ENCODE measurements at regions not wholly inside any gene's neighbourhood (a gene's known extent, or its start where the extent isn't known, plus 50 kb on each side); places are given as distances from the start of the nearest gene placed in this dataset.

DNA sequence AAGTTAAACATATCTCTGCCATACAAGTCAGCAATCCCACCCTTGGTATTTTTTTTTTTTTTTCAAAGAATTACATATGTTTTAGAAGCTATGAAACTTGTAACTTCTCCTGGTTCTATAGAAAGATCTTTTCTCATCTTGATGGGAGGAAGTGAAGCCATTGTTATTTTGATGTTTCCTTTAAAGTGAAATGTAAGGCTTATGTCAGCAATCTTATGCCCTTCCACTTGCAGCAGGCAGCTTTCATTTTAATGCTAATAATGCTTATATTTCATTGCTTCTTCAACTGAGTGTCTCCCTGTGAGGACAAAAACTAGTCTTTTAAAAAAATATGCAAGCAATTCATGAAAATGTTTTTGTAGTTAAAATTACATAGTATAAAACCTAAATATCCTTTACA is 1614.7 kb downstream of the KHDRBS2 start:
- H3K18ac ChIP-seq (ENCODE audit: low read depth, low read length): no peak overlapping the region
- H3K4me3 ChIP-seq (ENCODE audit: insufficient read depth, low read depth, low read length): no peak overlapping the region
- no peak overlapping the region for H3K9ac ChIP-seq (ENCODE audit: low read depth, low read length)
- ATAC-seq (ENCODE audit: low read depth) (no peak), DNase-seq (no peak)
- H3K4ac ChIP-seq (ENCODE audit: low read depth, low read length): no peak overlapping the region
- peaks cover 9% of the 10 kb centered on the region for H3K9me3 ChIP-seq (ENCODE audit: control insufficient read depth, insufficient read depth, low read length)
- dilution Hi-C loops (cut with HindIII; ENCODE audit: low sequenced_read_pairs, unreplicated experiment) (no loop called here), intact Hi-C loops (cut with micrococcal nuclease) (no loop called here), in situ Hi-C loops (cut with MboI; ENCODE audit: low sequenced_read_pairs) (no loop called here)
- no peaks in the 10 kb centered on the region for H3K36me3 ChIP-seq (ENCODE audit: control insufficient read depth, insufficient read depth, low read length)
- no peak overlapping the region for H3K23ac ChIP-seq (ENCODE audit: low read depth, low read length)
- POLR2A ChIA-PET (ENCODE audit: unreplicated experiment): no interaction called here
- no peak overlapping the region for H3K4me2 ChIP-seq (ENCODE audit: low read depth, low read length)
- H2BK5ac ChIP-seq (ENCODE audit: low read depth, low read length, poor library complexity, severe bottlenecking): no peak overlapping the region
- no peak overlapping the region for H4K5ac ChIP-seq (ENCODE audit: low read depth, low read length)
- H3K9me1 ChIP-seq (ENCODE audit: insufficient read depth, low read length): no peaks in the 10 kb centered on the region
- H2BK20ac ChIP-seq (ENCODE audit: low read depth, low read length): no peak overlapping the region
- no TSS peak for BruUV-seq (replicated peaks)
- H2AFZ ChIP-seq (replicated peaks; ENCODE audit: low read length, poor library complexity): no peak overlapping the region
- no peaks in the 10 kb centered on the region for H3K4me1 ChIP-seq (ENCODE audit: control insufficient read depth, insufficient read depth, low read length)
- H2BK15ac ChIP-seq (ENCODE audit: low read depth, low read length): no peak overlapping the region
- H3K27ac ChIP-seq (ENCODE audit: insufficient read depth, low read length): no peak overlapping the region
- no peak overlapping the region for H2BK120ac ChIP-seq (ENCODE audit: low read depth, low read length)
- no peak overlapping the region for H3K56ac ChIP-seq (ENCODE audit: extremely low read depth, insufficient read depth, low read length)
- H3K14ac ChIP-seq (replicated peaks; ENCODE audit: low read depth, low read length): no peak overlapping the region
- no peak overlapping the region for H2AK5ac ChIP-seq (ENCODE audit: low read depth, low read length)
- CTCF ChIA-PET: no interaction called here
- no peaks in the 10 kb centered on the region for H4K20me1 ChIP-seq (ENCODE audit: insufficient read depth, low read length)
- no peak overlapping the region for H4K8ac ChIP-seq (ENCODE audit: low read depth in 2 of 2, low read length in 2 of 2)
- no peak for TF ChIP-seq FOS (IDR thresholded peaks at IDR 0.05; ENCODE audit: low read depth, low read length)
- no peak for TF ChIP-seq MAZ (IDR thresholded peaks at IDR 0.05; ENCODE audit: borderline replicate concordance, low read depth, low read length)
- no peak for TF ChIP-seq RFX5 (IDR thresholded peaks at IDR 0.05; ENCODE audit: low read depth, low read length)
- no peak for TF ChIP-seq MXI1 (IDR thresholded peaks at IDR 0.05; ENCODE audit: borderline replicate concordance, low read depth, low read length)
- no peak for TF ChIP-seq RAD21 (IDR thresholded peaks at IDR 0.05; ENCODE audit: low read length)
- no peak for TF ChIP-seq ELK1 (IDR thresholded peaks at IDR 0.05; ENCODE audit: borderline replicate concordance, low read depth, low read length)
- TF ChIP-seq MAFK (IDR thresholded peaks at IDR 0.05; ENCODE audit: low read depth, low read length): no peak
- TF ChIP-seq, protein P1, sequence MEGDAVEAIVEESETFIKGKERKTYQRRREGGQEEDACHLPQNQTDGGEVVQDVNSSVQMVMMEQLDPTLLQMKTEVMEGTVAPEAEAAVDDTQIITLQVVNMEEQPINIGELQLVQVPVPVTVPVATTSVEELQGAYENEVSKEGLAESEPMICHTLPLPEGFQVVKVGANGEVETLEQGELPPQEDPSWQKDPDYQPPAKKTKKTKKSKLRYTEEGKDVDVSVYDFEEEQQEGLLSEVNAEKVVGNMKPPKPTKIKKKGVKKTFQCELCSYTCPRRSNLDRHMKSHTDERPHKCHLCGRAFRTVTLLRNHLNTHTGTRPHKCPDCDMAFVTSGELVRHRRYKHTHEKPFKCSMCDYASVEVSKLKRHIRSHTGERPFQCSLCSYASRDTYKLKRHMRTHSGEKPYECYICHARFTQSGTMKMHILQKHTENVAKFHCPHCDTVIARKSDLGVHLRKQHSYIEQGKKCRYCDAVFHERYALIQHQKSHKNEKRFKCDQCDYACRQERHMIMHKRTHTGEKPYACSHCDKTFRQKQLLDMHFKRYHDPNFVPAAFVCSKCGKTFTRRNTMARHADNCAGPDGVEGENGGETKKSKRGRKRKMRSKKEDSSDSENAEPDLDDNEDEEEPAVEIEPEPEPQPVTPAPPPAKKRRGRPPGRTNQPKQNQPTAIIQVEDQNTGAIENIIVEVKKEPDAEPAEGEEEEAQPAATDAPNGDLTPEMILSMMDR (conservative IDR thresholded peaks at IDR 0.05; ENCODE audit: low read depth, low read length): no peak
- TF ChIP-seq NFE2L2 (IDR thresholded peaks at IDR 0.05; ENCODE audit: low read depth, low read length): no peak
- no peak for TF ChIP-seq RCOR1 (IDR thresholded peaks at IDR 0.05; ENCODE audit: insufficient replicate concordance, low read length)
- no peak for TF ChIP-seq CHD1 (IDR thresholded peaks at IDR 0.05; ENCODE audit: low read depth, low read length)
- no peak for TF ChIP-seq SMC3 (IDR thresholded peaks at IDR 0.05; ENCODE audit: low read depth, low read length)
- TF ChIP-seq POLR2A (IDR thresholded peaks at IDR 0.05; ENCODE audit: low read depth, low read length): no peak
- no peaks in the 10 kb centered on the region for H3K79me1 ChIP-seq (ENCODE audit: low read depth in 1 of 2, low read length in 2 of 2)
- no peak overlapping the region for H4K91ac ChIP-seq (ENCODE audit: insufficient read depth, low read depth, low read length)
- H3K27me3 ChIP-seq (ENCODE audit: control insufficient read depth, insufficient read depth, low read length): no peaks in the 10 kb centered on the region
- H2AK9ac ChIP-seq (replicated peaks; ENCODE audit: low read depth, low read length, poor library complexity): no peak overlapping the region

All from IMR-90 (cell line).